HG03280 (cell line): ENCODE measurements at regions not wholly inside any gene's neighbourhood (a gene's known extent, or its start where the extent isn't known, plus 50 kb on each side); places are given as distances from the start of the nearest gene placed in this dataset.

Source experiments
- ATAC-seq: cut with Tn5 transposase; IDR thresholded peaks from one replicate; pipeline ENCODE4 v1.9.1; 2021; ENCODE audit warnings: mild to moderate bottlenecking, moderate library complexity; ENCODE audit not compliant: unreplicated experiment

- ATAC-seq, result no peak
These were observed 70.2 kb downstream of the RND3 start for GRCh38 chr2:150417278-150417677.

DNA sequence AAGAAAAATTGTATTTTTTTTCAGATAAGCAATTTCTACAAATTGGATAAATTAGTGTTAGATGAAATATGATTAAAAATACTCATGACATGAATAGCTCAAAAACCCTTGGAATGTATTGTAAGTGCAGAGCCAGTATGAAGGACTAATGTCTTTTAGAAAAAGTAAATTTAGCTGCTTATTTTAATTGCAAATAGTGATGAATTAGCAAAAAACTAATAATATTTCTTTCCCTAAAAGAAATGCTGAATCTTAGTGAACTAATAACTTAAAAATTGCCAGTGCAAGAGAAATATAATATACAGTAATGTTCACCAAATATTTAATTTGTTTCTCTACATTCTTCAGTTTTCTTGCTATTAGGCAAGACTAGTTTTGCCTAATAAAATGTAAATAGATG lies 72.4 kb downstream of the RND3 start:
- ATAC-seq, result no peak

- ATAC-seq, result no peak
These were observed 73.6 kb downstream of the RND3 start for GRCh38 chr2:150413910-150414309.

- ATAC-seq, result no peak
These were observed 74.1 kb downstream of the RND3 start for GRCh38 chr2:150413366-150413765.

DNA sequence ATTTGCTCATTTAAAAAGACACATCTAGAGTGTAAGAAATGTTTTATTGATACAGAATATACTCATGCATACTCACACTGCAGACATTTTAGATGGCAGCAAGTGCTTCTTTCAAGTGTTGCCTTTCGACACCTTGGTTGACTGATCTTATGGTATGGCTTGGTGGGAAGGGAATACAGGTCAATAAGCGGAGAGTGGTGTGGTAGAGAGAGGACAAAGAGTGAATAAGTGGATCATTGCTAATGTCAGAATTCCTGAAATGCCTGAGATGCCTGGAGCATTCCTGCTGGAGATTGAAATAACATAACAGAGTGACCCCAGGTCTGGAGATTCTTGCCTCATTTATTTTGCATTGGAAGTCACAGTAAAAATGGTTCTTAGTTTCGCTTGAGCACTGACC lies 76.7 kb downstream of the RND3 start:
- no peak for ATAC-seq

GRCh38 chr2:150409196-150409595 lies 78.3 kb downstream of the RND3 start:
- no peak for ATAC-seq

GRCh38 chr2:150404147-150404546 lies 83.3 kb downstream of the RND3 start:
- peak; percentile 34 for ATAC-seq

GRCh38 chr2:150403457-150403856 lies 84.0 kb downstream of the RND3 start:
- ATAC-seq, result peak; percentile 99

- no peak for ATAC-seq
These were observed 84.5 kb downstream of the RND3 start for GRCh38 chr2:150402953-150403352.

GRCh38 chr2:150400849-150401248 lies 86.6 kb downstream of the RND3 start:
- ATAC-seq, result no peak

DNA sequence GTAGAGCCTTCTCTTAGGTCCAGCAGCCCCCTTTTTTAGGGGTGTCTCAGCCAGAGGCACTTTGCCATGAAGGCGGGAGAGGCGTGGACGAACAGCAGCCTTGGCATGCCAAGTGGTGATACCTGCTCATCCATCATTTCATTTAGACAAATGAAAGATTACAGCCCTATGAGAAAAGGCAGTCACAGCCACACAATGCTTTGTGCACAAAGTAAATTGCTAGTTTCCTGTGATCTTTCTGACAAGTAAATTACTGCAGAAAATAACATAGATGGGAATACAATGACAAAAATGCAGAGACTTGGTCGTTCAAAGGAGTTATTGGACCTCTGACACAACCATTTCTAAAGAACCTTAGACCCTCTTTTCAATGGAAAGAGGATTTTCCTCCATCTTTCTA lies 94.9 kb downstream of the RND3 start:
- ATAC-seq, result no peak

GRCh38 chr2:150391779-150392178 lies 95.7 kb downstream of the RND3 start:
- ATAC-seq, result peak; percentile 93

GRCh38 chr2:150389447-150389846 lies 98.0 kb downstream of the RND3 start:
- no peak for ATAC-seq

DNA sequence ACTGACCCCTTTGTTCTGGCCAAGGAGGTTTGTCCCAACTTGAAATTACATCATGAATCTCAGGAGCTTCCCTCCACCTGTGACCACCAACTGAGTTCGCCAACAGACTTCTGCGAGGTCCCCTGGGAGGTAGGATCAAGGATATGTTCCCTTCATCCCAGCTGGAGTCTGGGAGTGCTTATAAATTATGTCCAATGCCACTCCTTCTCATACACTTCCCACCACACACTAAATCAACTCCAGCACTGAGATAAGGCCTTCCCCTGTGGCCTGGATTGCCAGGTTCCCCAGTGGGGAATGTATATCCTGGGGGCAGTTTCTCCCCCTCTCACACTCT lies 99.2 kb downstream of the RND3 start:
- ATAC-seq, result no peak

DNA sequence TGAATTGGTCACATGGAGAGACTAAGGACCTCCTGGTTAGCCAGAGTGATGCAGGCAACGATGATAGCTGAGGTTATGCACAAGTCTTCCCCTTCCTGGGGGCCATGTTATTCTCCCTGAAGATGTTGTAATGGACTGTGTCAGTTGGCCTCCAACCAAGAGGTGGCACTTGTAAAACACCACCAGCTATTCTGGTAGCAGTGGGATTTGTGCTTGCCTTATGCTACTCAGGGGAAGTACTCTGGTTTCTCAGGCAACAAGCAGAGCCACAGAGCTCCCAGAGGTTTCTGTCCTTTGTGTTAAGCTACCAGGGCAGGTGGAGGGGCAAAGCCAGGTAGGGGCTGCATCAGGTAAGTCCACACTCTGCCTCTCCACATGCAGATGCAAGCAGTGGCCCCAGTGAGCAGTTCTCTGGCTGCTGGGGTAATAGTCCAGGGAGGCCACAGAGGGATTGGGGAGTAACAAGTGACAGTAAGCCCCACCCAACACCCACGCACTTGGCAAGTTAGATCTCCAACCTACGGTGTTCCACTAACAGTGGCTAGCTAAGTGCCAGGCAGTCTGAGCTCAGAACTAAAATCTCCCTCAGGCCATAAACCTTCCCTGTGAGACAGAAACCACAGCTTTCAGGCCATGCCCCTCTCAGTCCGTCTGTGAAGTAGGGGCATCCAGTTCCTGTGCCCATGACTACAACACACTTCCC lies 99.7 kb downstream of the RND3 start:
- ATAC-seq, result no peak

GRCh38 chr2:150385211-150385610 lies 102.3 kb downstream of the RND3 start:
- ATAC-seq, result no peak

DNA sequence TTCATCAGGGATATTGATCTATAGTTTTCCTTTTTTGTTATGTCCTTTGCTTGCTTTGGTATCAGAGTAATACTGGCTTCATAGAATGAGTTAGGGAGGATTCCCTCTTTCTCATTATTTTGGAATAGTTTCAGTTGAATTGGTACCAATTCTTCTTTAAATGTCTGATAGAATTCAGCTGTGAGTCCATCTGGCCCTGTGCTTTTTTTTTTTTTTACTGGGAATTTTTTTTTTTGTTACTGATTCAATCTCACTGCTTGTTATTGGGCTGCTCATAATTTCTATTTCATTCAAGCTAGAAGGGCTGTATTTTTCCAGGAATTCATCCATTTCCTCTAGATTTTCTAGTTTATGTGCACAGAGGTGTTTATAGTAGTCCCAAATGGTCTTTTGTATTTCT lies 103.9 kb downstream of the RND3 start:
- no peak for ATAC-seq

DNA sequence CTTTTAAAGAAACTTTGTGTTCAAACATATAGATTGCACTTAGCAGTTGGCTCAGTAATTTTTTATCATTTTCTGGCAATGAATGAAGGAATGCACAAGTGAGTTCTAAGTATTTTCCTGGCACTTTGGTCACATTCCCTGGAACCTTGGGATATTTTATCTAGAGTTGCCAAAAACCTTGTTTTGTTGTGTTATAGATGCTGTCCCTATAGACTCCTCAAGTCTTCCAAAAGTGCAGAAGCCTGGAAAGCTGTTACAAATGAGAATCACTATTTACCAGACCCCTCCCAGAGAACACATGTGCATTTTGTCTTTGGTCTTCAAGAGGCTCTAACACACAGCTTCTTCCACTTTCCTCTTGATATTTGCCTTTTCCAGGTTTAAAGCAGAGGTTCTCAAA lies 108.3 kb downstream of the RND3 start:
- ATAC-seq, result no peak

DNA sequence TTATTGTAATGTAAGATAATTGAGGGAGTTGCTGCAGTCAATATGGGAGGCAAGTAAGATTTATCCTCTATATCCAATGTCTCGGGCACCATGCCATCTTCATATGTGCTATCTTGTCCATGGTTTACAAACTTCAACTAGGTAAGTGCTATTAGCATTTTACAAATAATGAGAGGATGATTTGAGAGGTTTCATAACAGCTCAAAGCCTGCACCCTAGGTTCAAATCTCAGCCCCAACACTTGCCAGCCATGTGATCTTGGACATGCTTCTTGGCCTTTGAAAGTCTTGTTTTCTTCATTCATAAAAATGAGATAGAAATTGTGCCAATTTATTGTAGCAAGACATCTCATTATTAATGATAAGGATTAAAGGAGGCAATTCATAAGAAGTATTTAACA lies 108.8 kb downstream of the RND3 start:
- no peak for ATAC-seq

- no peak for ATAC-seq
These were observed 110.7 kb downstream of the RND3 start for GRCh38 chr2:150376553-150377335.

DNA sequence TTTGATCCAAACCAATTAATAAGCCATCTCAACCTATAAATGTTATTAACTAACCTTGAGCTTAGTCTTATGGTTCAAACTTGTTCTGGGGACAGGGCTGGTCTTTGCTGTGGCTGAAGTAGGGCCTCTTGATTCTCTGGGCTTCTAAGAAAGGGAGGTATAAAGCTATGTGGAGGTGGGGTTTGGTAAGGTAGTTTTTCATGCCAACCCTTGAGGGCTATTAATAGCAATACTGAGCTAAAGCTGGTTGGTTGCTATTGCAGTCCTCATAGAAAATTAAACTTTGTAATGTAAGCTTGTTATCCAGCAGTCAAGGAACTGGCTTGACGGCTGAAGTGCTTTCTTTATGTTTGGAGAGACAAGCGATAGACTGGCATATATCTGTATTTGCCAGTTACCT lies 112.1 kb downstream of the RND3 start:
- no peak for ATAC-seq

DNA sequence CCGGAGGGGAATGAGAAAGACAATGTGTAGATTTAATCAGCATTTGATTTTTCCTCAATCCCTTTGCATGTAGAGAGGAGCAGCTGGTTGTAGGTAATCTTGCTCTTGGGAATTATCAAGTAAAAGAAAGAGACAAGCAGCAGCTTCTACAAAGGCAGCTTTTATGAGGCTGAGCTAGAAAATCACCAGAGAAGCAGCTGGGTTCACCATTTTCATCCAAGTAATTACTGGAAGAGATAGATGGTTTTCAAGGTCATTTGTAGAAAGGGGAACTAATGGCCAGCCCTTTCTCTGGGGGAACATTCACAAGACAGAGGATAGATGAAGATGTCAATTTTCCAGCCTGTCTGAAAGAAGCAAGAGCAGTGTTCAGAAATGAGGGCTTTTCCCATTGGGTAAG lies 113.0 kb downstream of the RND3 start:
- ATAC-seq, result no peak

DNA sequence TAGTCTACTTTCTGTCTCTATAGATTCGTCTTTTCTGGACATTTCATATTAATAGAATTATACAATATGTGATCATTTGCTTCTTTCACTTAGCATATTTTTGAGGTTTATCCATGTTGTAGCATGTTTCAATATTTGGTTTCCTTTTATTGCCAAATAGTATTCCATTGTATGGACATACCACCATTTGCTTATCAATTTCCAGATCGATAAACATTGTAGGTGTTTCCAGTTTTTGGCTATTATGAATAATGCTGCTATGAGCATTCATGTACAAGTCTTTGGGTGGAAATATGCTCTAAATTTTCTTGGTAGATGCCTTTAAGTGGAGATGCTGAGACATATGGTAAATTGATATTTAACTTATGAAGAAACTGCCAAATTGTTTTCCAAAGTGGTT lies 114.1 kb downstream of the RND3 start:
- ATAC-seq, result no peak
